OCI-LY7 (cell line): ENCODE measurements at regions not wholly inside any gene's neighbourhood (a gene's known extent, or its start where the extent isn't known, plus 50 kb on each side); places are given as distances from the start of the nearest gene placed in this dataset.

Experiments used
- BruUV-seq: library from RNA; stranded (reverse); fragments of 400-500 nt; replicated peaks from 2 replicates; lab custom pipeline; 2021; lab: Mats Ljungman, UMichigan
- CTCF ChIA-PET: fragments of 300-600 bp; sonication (Branson Sonifier 250); formaldehyde crosslinking; loops from one replicate; lab custom pipeline; 2022; ENCODE audit warnings: antibody characterized with exemption; ENCODE audit not compliant: unreplicated experiment; lab: Charles Lee
- POLR2A ChIA-PET: fragments of 300-600 bp; sonication (Branson Sonifier 250); formaldehyde crosslinking; loops from one replicate; lab custom pipeline; 2022; ENCODE audit warnings: antibody characterized with exemption; lab: Charles Lee
- DNase-seq: peaks from one replicate; pipeline ENCODE4 v3.0.0-alpha.2; 2015; ENCODE audit warnings: low spot score
- H2AFZ ChIP-seq: fragments of 200-600 bp; sonication (generic), shearing (Covaris generic); 2 replicates; pipeline ENCODE4 v1.6.1; 2014; ENCODE audit warnings: mild to moderate bottlenecking, antibody characterized with exemption, low read length, moderate library complexity
- H3K27ac ChIP-seq: fragments of 200-600 bp; sonication (generic); 2 replicates; pipeline ENCODE4 v1.5.1; 2014; ENCODE audit warnings: mixed run types, low read depth, mild to moderate bottlenecking, moderate library complexity, low read length, inconsistent platforms; ENCODE audit not compliant: poor library complexity, severe bottlenecking
- H3K36me3 ChIP-seq: fragments of 200-600 bp; sonication (generic); 2 replicates; pipeline ENCODE4 v1.6.1; 2014; ENCODE audit warnings: mild to moderate bottlenecking, antibody characterized with exemption, low read length, moderate library complexity, mixed read lengths; ENCODE audit not compliant: insufficient read depth
- H3K4me1 ChIP-seq: fragments of 200-600 bp; sonication (generic); 2 replicates; pipeline ENCODE4 v1.5.1; 2014; ENCODE audit warnings: mild to moderate bottlenecking, low read length; ENCODE audit not compliant: insufficient read depth, poor library complexity, severe bottlenecking
- H3K4me2 ChIP-seq: fragments of 200-600 bp; sonication (generic); 2 replicates; pipeline ENCODE4 v1.6.1; 2014; ENCODE audit warnings: mild to moderate bottlenecking, low read length
- H3K4me3 ChIP-seq: fragments of 200-600 bp; sonication (generic); 2 replicates; pipeline ENCODE4 v1.5.1; 2014; ENCODE audit warnings: mild to moderate bottlenecking, low read depth, low read length; ENCODE audit not compliant: poor library complexity, severe bottlenecking
- H3K79me2 ChIP-seq: fragments of 200-600 bp; sonication (generic); 2 replicates; pipeline ENCODE4 v1.6.1; 2016; ENCODE audit warnings: low read depth, mild to moderate bottlenecking, low read length, moderate library complexity, mixed read lengths; ENCODE audit not compliant: insufficient read depth
- H3K9me2 ChIP-seq: fragments of 200-600 bp; sonication (generic); 2 replicates; pipeline ENCODE4 v1.6.1; 2016; ENCODE audit warnings: mild to moderate bottlenecking, low read length, mixed read lengths; ENCODE audit not compliant: insufficient read depth
- H3K9me3 ChIP-seq: fragments of 200-600 bp; sonication (generic); 2 replicates; pipeline ENCODE4 v1.6.1; 2014; ENCODE audit warnings: mild to moderate bottlenecking, mixed run types, low read length, mixed read lengths
- H4K20me1 ChIP-seq: fragments of 200-600 bp; sonication (generic); 2 replicates; pipeline ENCODE4 v1.6.1; 2014; ENCODE audit warnings: mild to moderate bottlenecking, antibody characterized with exemption, low read length, moderate library complexity, mixed read lengths; ENCODE audit not compliant: insufficient read depth
- CTCF ChIP-seq: fragments of 200-600 bp; sonication (generic); conservative IDR thresholded peaks from 2 replicates; pipeline ENCODE4 v1.5.1; 2014; ENCODE audit warnings: mild to moderate bottlenecking, antibody characterized with exemption, low read length, moderate library complexity, mixed read lengths
- EZH2phosphoT487 ChIP-seq: fragments of 200-600 bp; sonication (generic); IDR thresholded peaks from 2 replicates; pipeline ENCODE4 v1.6.1; 2018; ENCODE audit warnings: low read depth, borderline replicate concordance, mild to moderate bottlenecking, mixed run types, antibody characterized with exemption, low read length, moderate library complexity, mixed read lengths
- intact Hi-C: fragments of 100-400 bp; cut with micrococcal nuclease; formaldehyde crosslinking; loops from one replicate; pipeline ENCODE4 v1.10.0; 2022; ENCODE audit not compliant: unreplicated experiment

GRCh38 chr10:11687779-11688447 is 54.3 kb upstream of the ECHDC3 start:
- no TSS peak for BruUV-seq
- DNase-seq: peak; percentile 67
- no peaks in the 10 kb centered on the region for H4K20me1 ChIP-seq
- H3K27ac ChIP-seq: peak overlapping the region; percentile 100
- no peak for TF ChIP-seq CTCF
- TF ChIP-seq EZH2phosphoT487: no peak
- intact Hi-C loops: loop anchor here (10.0 kb wide), 1 partner anchor 357 kb away; the partner anchor contains the start of gene UPF2
- H2AFZ ChIP-seq: peak overlapping the region; percentile 10; the same call in 1 of the 2 replicates
- ChIA-PET CTCF (no interaction called here), POLR2A (interaction anchor here (0.7 to 8.4 kb wide), 9 partner anchors 10 to 454 kb away, joined by 3 to 109 read pairs (median 5); no protein-coding TSS in a partner anchor)
- no peaks in the 10 kb centered on the region for H3K9me3 ChIP-seq
- no peaks in the 10 kb centered on the region for H3K79me2 ChIP-seq
- no peaks in the 10 kb centered on the region for H3K36me3 ChIP-seq
- H3K9me2 ChIP-seq: no peaks in the 10 kb centered on the region
- peak overlapping the region; percentile 1 for H3K4me3 ChIP-seq
- H3K4me1 ChIP-seq: peaks cover 63% of the 10 kb centered on the region
- peak overlapping the region; percentile 79 for H3K4me2 ChIP-seq

DNA sequence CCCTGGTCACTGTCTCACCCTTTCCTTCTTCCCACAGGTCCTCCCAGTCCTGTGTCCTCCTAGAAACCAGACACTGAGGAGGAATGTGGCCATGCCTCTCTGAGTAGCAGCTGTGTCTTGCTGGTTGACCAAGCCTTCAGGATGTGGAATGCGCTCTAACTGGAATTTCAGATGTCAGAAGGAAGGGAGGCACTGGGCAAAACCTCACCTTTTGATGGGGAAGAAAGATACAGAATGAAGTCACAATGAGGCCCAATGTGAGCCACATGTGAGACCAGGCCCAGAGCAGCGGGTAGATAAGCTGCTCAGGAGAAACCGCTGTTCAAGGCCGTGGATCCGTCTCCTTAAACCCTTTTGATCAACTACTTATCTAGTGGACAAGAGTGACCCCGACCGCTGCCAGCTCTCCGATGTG is 54.8 kb upstream of the ECHDC3 start:
- H3K27ac ChIP-seq: peak overlapping the region; percentile 100
- no peaks in the 10 kb centered on the region for H3K36me3 ChIP-seq
- POLR2A ChIA-PET: interaction anchor here (0.7 to 8.4 kb wide), 10 partner anchors 8 to 133 kb away, joined by 3 to 109 read pairs (median 5); no protein-coding TSS in a partner anchor
- H2AFZ ChIP-seq: peak overlapping the region; percentile 45; the same call in 1 of the 2 replicates
- peak overlapping the region; percentile 79 for H3K4me2 ChIP-seq
- no peaks in the 10 kb centered on the region for H3K9me3 ChIP-seq
- no TSS peak for BruUV-seq
- no peak for TF ChIP-seq EZH2phosphoT487
- no peak for TF ChIP-seq CTCF
- no peaks in the 10 kb centered on the region for H4K20me1 ChIP-seq
- H3K4me1 ChIP-seq: peaks cover 67% of the 10 kb centered on the region
- intact Hi-C loops: loop anchor here (10.0 kb wide), 1 partner anchor 357 kb away; the partner anchor contains the start of gene UPF2
- peak overlapping the region; percentile 1 for H3K4me3 ChIP-seq
- no peaks in the 10 kb centered on the region for H3K79me2 ChIP-seq
- H3K9me2 ChIP-seq: no peaks in the 10 kb centered on the region
- no peak for DNase-seq
- CTCF ChIA-PET: no interaction called here
